ENCODE measurements at regions not wholly inside any gene's neighbourhood (a gene's known extent, or its start where the extent isn't known, plus 50 kb on each side); places are given as distances from the start of the nearest gene placed in this dataset.

- H2AFZ ChIP-seq (replicated peaks; ENCODE audit: low read length, poor library complexity), result no peak overlapping the region
- intact Hi-C loops (cut with micrococcal nuclease), result loop anchor here (5.0 to 10.0 kb wide), 5 partner anchors 64 to 341 kb away; no protein-coding TSS in a partner anchor
- no peak overlapping the region for H2BK5ac ChIP-seq (ENCODE audit: low read depth, low read length, poor library complexity, severe bottlenecking)
- peak overlapping the region; percentile 52; the same call in 1 of the 2 replicates for H3K27ac ChIP-seq (ENCODE audit: insufficient read depth, low read length)
- H3K4me1 ChIP-seq (ENCODE audit: control insufficient read depth, insufficient read depth, low read length), result peaks cover 12% of the 10 kb centered on the region
- no peaks in the 10 kb centered on the region; the same call in 1 of the 2 replicates for H4K20me1 ChIP-seq (ENCODE audit: insufficient read depth, low read length)
- peak overlapping the region; percentile 49; the same call in 1 of the 2 replicates for H4K5ac ChIP-seq (ENCODE audit: low read depth, low read length)
- no TSS peak for BruUV-seq (replicated peaks)
- H4K91ac ChIP-seq (ENCODE audit: insufficient read depth, low read depth, low read length), result no peak overlapping the region
- H4K8ac ChIP-seq (ENCODE audit: low read depth in 2 of 2, low read length in 2 of 2), result no peak overlapping the region
- H3K18ac ChIP-seq (ENCODE audit: low read depth, low read length), result peak overlapping the region; percentile 84
- no peak overlapping the region for H2BK20ac ChIP-seq (ENCODE audit: low read depth, low read length)
- no peaks in the 10 kb centered on the region for H3K9me3 ChIP-seq (ENCODE audit: control insufficient read depth, insufficient read depth, low read length)
- ChIA-PET POLR2A (ENCODE audit: unreplicated experiment) (no interaction called here), CTCF (no interaction called here)
- no peak overlapping the region for H3K4me3 ChIP-seq (ENCODE audit: insufficient read depth, low read depth, low read length)
- DNase-seq, result no peak
- no peak overlapping the region for H3K4me2 ChIP-seq (ENCODE audit: low read depth, low read length)
- in situ Hi-C loops (cut with MboI; ENCODE audit: low sequenced_read_pairs), result no loop called here
- H3K4ac ChIP-seq (ENCODE audit: low read depth, low read length), result no peak overlapping the region
- no peaks in the 10 kb centered on the region; the same call in 1 of the 2 replicates for H3K9me1 ChIP-seq (ENCODE audit: insufficient read depth, low read length)
- no peaks in the 10 kb centered on the region for H3K36me3 ChIP-seq (ENCODE audit: control insufficient read depth, insufficient read depth, low read length)
- no peak overlapping the region for H2AK9ac ChIP-seq (replicated peaks; ENCODE audit: low read depth, low read length, poor library complexity)
- no peak overlapping the region for H3K56ac ChIP-seq (ENCODE audit: extremely low read depth, insufficient read depth, low read length)
- H3K79me1 ChIP-seq (ENCODE audit: low read depth in 1 of 2, low read length in 2 of 2), result no peaks in the 10 kb centered on the region
- no peak overlapping the region for H3K9ac ChIP-seq (ENCODE audit: low read depth, low read length)
- no peak for TF ChIP-seq POLR2A (IDR thresholded peaks at IDR 0.05; ENCODE audit: low read depth, low read length)
- TF ChIP-seq MXI1 (IDR thresholded peaks at IDR 0.05; ENCODE audit: borderline replicate concordance, low read depth, low read length), result no peak
- no peak for TF ChIP-seq FOS (IDR thresholded peaks at IDR 0.05; ENCODE audit: low read depth, low read length)
- TF ChIP-seq RAD21 (IDR thresholded peaks at IDR 0.05; ENCODE audit: low read length), result no peak
- TF ChIP-seq CTCF (conservative IDR thresholded peaks at IDR 0.05; ENCODE audit: low read depth, low read length), result no peak
- TF ChIP-seq CHD1 (IDR thresholded peaks at IDR 0.05; ENCODE audit: low read depth, low read length), result no peak
- TF ChIP-seq ELK1 (IDR thresholded peaks at IDR 0.05; ENCODE audit: borderline replicate concordance, low read depth, low read length), result no peak
- no peak for TF ChIP-seq USF2 (IDR thresholded peaks at IDR 0.05; ENCODE audit: low read depth, low read length)
- no peak for TF ChIP-seq RCOR1 (IDR thresholded peaks at IDR 0.05; ENCODE audit: insufficient replicate concordance, low read length)
- no peak for TF ChIP-seq MAFK (IDR thresholded peaks at IDR 0.05; ENCODE audit: low read depth, low read length)
- no peak for TF ChIP-seq MAZ (IDR thresholded peaks at IDR 0.05; ENCODE audit: borderline replicate concordance, low read depth, low read length)
- no peak for TF ChIP-seq BHLHE40 (IDR thresholded peaks at IDR 0.05; ENCODE audit: low read depth, low read length)
- TF ChIP-seq SMC3 (IDR thresholded peaks at IDR 0.05; ENCODE audit: low read depth, low read length), result no peak
- TF ChIP-seq RFX5 (IDR thresholded peaks at IDR 0.05; ENCODE audit: low read depth, low read length), result no peak
- TF ChIP-seq CEBPB (IDR thresholded peaks at IDR 0.05; ENCODE audit: low read depth, low read length), result no peak
- dilution Hi-C loops (cut with HindIII; ENCODE audit: low sequenced_read_pairs, unreplicated experiment), result no loop called here
- no peak overlapping the region for H3K23ac ChIP-seq (ENCODE audit: low read depth, low read length)
- no peak overlapping the region for H2AK5ac ChIP-seq (ENCODE audit: low read depth, low read length)
- H2BK120ac ChIP-seq (ENCODE audit: low read depth, low read length), result no peak overlapping the region
- no peak overlapping the region for H2BK15ac ChIP-seq (ENCODE audit: low read depth, low read length)
- H3K27me3 ChIP-seq (ENCODE audit: control insufficient read depth, insufficient read depth, low read length), result no peaks in the 10 kb centered on the region
- no peak for ATAC-seq (ENCODE audit: low read depth)
- no CpG with 5 or more reads among the region's 3 CpGs for WGBS, 2 experiments (ENCODE audit: extremely low coverage in 2 of 2, insufficient read length in 1 of 2)
- H3K14ac ChIP-seq (replicated peaks; ENCODE audit: low read depth, low read length), result no peak overlapping the region
Measured at GRCh38 chr9:2493529-2493928, 128.1 kb upstream of the VLDLR start.

All from IMR-90 (cell line).